SU-DHL-6 (cell line): ENCODE measurements at regions not wholly inside any gene's neighbourhood (a gene's known extent, or its start where the extent isn't known, plus 50 kb on each side); places are given as distances from the start of the nearest gene placed in this dataset.

Experiments
- H2AFZ ChIP-seq: fragments of 200-600 bp; sonication (generic); 2 replicates; pipeline ENCODE4 v1.6.1; 2014; ENCODE audit warnings: low read depth, mild to moderate bottlenecking, moderate library complexity, mixed read lengths, antibody characterized with exemption, low read length; ENCODE audit not compliant: severe bottlenecking
- H3F3A ChIP-seq: fragments of 200-600 bp; shearing (Covaris generic); 2 replicates; pipeline ENCODE4 v1.6.0; 2016; ENCODE audit warnings: antibody characterized with exemption, mild to moderate bottlenecking; ENCODE audit not compliant: insufficient read depth
- H3K27ac ChIP-seq: fragments of 200-600 bp; sonication (generic); 2 replicates; pipeline ENCODE4 v1.5.1; 2016; ENCODE audit warnings: low read depth, mild to moderate bottlenecking, low read length, moderate library complexity, mixed read lengths
- H3K27me3 ChIP-seq: fragments of 200-600 bp; sonication (generic), shearing (Covaris generic); 2 replicates; pipeline ENCODE4 v1.6.0; 2014; ENCODE audit warnings: mild to moderate bottlenecking, low read length
- H3K36me3 ChIP-seq: fragments of 200-600 bp; sonication (generic); 2 replicates; pipeline ENCODE4 v1.6.1; 2014; ENCODE audit warnings: mild to moderate bottlenecking, low read length, mixed read lengths
- H3K4me2 ChIP-seq: fragments of 300-600, 200-600 bp; shearing (Covaris generic), sonication (generic); 2 replicates; pipeline ENCODE4 v1.6.0; 2014; ENCODE audit warnings: low read length, low read depth, mild to moderate bottlenecking; ENCODE audit not compliant: poor library complexity, severe bottlenecking
- H3K4me3 ChIP-seq: fragments of 200-600 bp; sonication (generic); 2 replicates; pipeline ENCODE4 v1.5.1; 2014; ENCODE audit warnings: antibody characterized with exemption, low read length, mild to moderate bottlenecking, mixed read lengths; ENCODE audit not compliant: insufficient read depth, poor library complexity, severe bottlenecking
- H3K79me2 ChIP-seq: fragments of 200-600 bp; sonication (generic); 2 replicates; pipeline ENCODE4 v1.6.1; 2014; ENCODE audit warnings: mild to moderate bottlenecking, low read length, moderate library complexity; ENCODE audit not compliant: insufficient read depth
- H3K9ac ChIP-seq: fragments of 200-600 bp; sonication (generic); 2 replicates; pipeline ENCODE4 v1.7.0; 2014; ENCODE audit warnings: mild to moderate bottlenecking, low read length
- H3K9me2 ChIP-seq: fragments of 200-600 bp; sonication (generic); replicated peaks from 2 replicates; pipeline ENCODE4 v1.6.1; 2014; ENCODE audit warnings: low read length; ENCODE audit not compliant: insufficient read depth
- H3K9me3 ChIP-seq: fragments of 200-600 bp; sonication (generic); 2 replicates; pipeline ENCODE4 v1.6.1; 2014; ENCODE audit warnings: low read length, mixed read lengths; ENCODE audit not compliant: insufficient read depth
- H4K20me1 ChIP-seq: fragments of 200-600 bp; sonication (generic); 2 replicates; pipeline ENCODE4 v1.6.1; 2014; ENCODE audit warnings: low read depth, mild to moderate bottlenecking, antibody characterized with exemption, low read length, moderate library complexity, mixed read lengths
- CTCF ChIP-seq: fragments of 200-600 bp; sonication (generic); IDR thresholded peaks from one replicate; pipeline ENCODE4 v1.5.1; 2017; ENCODE audit warnings: antibody characterized with exemption, mild to moderate bottlenecking, low read length, moderate library complexity; ENCODE audit not compliant: insufficient read depth, poor library complexity, severe bottlenecking
- EZH2phosphoT487 ChIP-seq: fragments of 200-600 bp; sonication (generic), shearing (Covaris generic); conservative IDR thresholded peaks from 2 replicates; pipeline ENCODE4 v1.6.1; 2018; ENCODE audit warnings: mild to moderate bottlenecking, antibody characterized with exemption, low read length, moderate library complexity, mixed read lengths

GRCh38 chr2:195021711-195022507 lies 635.1 kb upstream of the SLC39A10 start:
- no peak overlapping the region for H3K27ac ChIP-seq

DNA sequence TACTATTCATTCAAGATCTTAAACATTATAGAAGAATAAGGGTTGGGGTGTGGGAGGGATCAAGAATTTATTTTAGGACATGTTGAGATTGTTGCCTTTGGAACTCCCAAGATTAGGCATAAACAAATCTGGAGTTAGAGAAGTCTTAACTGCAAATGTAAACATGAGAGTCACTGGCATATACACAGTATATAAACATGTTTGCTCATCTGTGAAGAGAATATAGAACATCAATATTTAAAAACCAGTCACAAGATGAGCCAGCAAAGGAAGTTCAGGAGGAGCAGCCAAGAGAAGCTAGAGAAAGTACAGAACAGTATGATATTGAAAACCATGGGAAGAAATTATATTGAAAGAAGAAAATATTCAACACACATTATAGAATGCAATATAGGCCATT lies 638.6 kb upstream of the SLC39A10 start:
- no peak for TF ChIP-seq CTCF
- TF ChIP-seq EZH2phosphoT487, result no peak
- H4K20me1 ChIP-seq, result no peaks in the 10 kb centered on the region
- H3K4me2 ChIP-seq, result no peak overlapping the region
- no peaks in the 10 kb centered on the region for H3K9me2 ChIP-seq
- no peaks in the 10 kb centered on the region for H3K27me3 ChIP-seq
- no peak overlapping the region for H3K4me3 ChIP-seq
- H3K79me2 ChIP-seq, result no peaks in the 10 kb centered on the region
- no peak overlapping the region for H3K9ac ChIP-seq
- H3K27ac ChIP-seq, result no peak overlapping the region
- no peaks in the 10 kb centered on the region for H3F3A ChIP-seq
- H2AFZ ChIP-seq, result no peak overlapping the region
- no peaks in the 10 kb centered on the region for H3K36me3 ChIP-seq
- no peaks in the 10 kb centered on the region for H3K9me3 ChIP-seq

More at GRCh38 chr2:195021711-195022507, 635.1 kb upstream of the SLC39A10 start:
- Histone ChIP-seq H3K36me3 (no peaks in the 10 kb centered on the region), H3K4me3 (no peak overlapping the region), H4K20me1 (no peaks in the 10 kb centered on the region), H3K27me3 (no peaks in the 10 kb centered on the region), H2AFZ (no peak overlapping the region), H3K4me2 (no peak overlapping the region), H3K9me2 (no peaks in the 10 kb centered on the region), H3F3A (no peaks in the 10 kb centered on the region), H3K9ac (no peak overlapping the region), H3K79me2 (no peaks in the 10 kb centered on the region), H3K9me3 (no peaks in the 10 kb centered on the region)
- TF ChIP-seq CTCF (no peak), EZH2phosphoT487 (no peak)

GRCh38 chr2:195017890-195018289 lies 639.1 kb upstream of the SLC39A10 start:
- Histone ChIP-seq H3K27me3 (no peaks in the 10 kb centered on the region), H3K9ac (no peak overlapping the region)
- no peak for TF ChIP-seq CTCF
- TF ChIP-seq EZH2phosphoT487, result no peak

More at GRCh38 chr2:195017890-195018289, 639.1 kb upstream of the SLC39A10 start:
- H3K27ac ChIP-seq, result no peak overlapping the region
- no peak overlapping the region for H2AFZ ChIP-seq
- no peaks in the 10 kb centered on the region for H3K79me2 ChIP-seq
- no peaks in the 10 kb centered on the region for H3K9me3 ChIP-seq
- H3F3A ChIP-seq, result no peaks in the 10 kb centered on the region
- no peaks in the 10 kb centered on the region for H3K9me2 ChIP-seq
- no peak overlapping the region for H3K4me3 ChIP-seq
- no peaks in the 10 kb centered on the region for H4K20me1 ChIP-seq
- H3K36me3 ChIP-seq, result no peaks in the 10 kb centered on the region
- no peak overlapping the region for H3K4me2 ChIP-seq
